ENCODE measurements at regions not wholly inside any gene's neighbourhood (a gene's known extent, or its start where the extent isn't known, plus 50 kb on each side); places are given as distances from the start of the nearest gene placed in this dataset.

- TF ChIP-seq CTCF (IDR thresholded peaks at IDR 0.05) (no peak), POLR2A (IDR thresholded peaks at IDR 0.05) (no peak)
These were observed 93.6 kb upstream of the PCBD1 start for GRCh38 chr10:70981936-70982335.
